HG02981 (cell line): ENCODE measurements at regions not wholly inside any gene's neighbourhood (a gene's known extent, or its start where the extent isn't known, plus 50 kb on each side); places are given as distances from the start of the nearest gene placed in this dataset.
"Not testable (repeated sequence)": the region's sequence is repeated elsewhere in the genome, so short reads cannot be mapped to it uniquely, and the experiment has no call there.

Source experiments
- ATAC-seq: cut with Tn5 transposase; IDR thresholded peaks from one replicate; pipeline ENCODE4 v1.9.1; 2021; ENCODE audit warnings: mild to moderate bottlenecking, moderate library complexity; ENCODE audit not compliant: unreplicated experiment

DNA sequence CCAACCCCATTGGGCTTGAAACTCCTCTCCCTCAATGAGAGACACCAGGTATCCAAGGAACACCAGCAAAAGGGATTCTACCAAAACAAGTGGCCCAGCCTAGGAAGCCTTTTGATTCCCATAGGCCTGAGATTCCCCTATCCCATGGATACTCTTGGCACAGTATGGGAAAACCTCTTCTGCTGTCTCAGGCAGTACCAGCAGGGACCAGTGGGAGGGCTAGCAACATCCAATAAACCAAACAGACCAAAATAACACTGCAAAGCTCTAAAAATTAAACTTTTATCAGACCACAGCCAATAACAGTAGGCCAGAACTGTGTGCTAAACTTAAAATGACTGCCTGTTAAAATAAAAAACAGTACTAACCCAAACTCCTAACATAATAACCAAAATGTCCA is 153.9 kb upstream of the CES5A start:
- ATAC-seq = no peak

DNA sequence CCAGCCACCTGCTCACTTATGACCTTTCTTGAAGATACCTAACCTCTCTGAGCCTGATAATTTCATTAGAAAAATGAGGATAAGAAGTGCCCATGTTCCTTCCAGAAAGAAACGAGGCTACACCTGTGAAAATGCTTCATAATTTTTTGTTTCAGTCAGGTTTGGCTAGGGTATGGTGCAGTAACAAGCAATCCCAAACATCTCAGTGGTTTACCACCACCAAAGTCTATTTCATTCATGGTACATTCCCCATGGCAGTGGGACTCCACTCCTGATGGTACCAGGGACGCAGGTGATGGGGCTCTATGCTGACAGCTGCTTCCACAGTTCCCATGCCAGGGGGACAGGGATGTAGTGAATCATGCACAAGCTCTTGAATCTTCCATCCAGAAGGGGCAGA is 147.6 kb upstream of the CES5A start:
- ATAC-seq = no peak

DNA sequence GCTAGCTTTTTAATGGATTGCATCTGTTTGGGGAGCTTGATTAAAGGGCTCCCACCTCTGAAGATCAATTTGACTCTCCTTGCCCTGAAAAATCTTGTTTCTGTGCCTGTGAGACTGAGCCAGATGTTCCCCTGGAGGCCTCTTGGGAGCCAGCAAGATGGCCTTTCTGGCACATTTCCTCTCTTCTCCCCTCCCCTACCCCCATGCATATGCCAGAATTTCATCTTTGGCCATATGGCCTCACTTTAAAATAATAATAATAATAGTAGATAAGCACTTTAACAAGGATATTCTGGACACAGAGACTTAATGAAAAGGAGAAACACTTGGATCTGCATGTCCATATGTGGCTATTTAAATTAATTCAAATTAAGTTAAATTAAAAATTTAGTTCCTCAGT is 144.1 kb upstream of the CES5A start:
- no peak for ATAC-seq

DNA sequence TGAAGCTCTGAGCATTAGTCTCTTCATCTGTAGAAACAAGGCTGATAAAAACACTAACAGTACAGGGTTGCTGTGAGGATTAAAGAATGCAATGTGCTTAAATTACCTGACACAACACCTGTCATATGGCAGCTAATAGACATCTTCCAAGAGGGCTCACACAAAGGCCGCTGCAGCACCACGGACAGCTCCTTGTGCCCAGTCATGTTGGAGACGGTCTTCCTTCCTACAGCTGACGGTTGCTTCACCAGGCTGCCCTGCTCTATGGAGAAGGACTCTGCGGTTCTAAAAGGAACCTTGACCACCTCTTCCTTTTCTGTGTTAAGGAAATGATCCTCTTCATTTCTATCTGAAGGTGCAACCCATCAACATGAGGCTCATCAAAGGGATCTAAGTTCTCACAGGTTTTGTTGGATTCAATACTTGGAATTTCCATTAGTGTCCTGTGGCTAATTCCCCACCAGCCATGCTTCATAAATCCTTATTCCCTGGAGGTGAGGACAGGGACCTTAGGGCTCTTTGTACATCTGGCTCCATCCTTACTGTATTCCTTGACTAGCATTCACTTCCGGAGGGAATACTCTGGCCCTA is 138.9 kb upstream of the CES5A start:
- no peak for ATAC-seq

DNA sequence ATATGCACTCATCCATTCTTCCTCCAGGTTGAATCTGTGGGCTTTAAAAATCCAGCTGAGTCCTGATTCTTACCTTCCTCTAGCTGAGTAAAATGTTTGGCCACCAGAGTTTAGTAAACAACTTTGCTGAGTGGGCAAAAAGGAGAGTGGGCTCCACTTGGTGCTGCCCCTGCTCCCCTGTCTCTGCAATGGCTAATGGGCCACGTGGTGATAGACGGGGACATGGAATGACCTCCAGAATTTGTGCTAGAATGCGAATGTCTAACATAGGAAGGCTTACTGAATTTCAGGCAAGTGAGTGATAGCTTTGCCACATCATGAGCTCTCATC is 137.3 kb upstream of the CES5A start:
- ATAC-seq = no peak

DNA sequence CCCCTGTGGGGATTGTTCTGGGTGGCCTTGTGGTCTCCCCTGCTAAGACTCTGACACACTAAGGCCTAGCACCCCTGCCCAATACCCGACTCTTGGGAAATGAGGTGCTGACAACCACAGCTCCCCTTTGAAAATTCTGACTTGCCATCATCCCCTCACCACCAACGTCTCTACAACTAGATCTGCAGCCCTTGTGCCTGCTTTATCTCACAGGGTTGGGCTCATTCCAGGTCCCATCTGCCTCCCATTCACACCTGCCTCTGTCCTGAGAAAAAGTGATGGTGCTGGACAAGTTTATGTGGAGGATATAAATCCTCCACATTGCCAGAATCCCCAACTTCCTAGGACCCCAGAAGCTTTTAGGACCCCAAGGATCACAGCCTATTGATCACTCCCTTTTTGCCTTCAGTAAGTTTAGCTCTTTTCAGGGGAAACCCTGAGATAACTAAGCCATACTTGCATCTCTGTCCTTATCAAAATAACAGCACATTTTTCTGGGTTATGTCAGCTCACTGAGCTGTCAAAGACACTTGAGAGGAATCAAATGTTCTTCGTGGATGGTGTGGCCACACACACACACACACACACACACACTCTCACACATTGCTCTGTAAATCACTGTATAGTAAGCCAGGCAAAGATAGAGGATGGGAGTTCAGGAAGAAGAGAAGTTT is 136.8 kb upstream of the CES5A start:
- ATAC-seq = no peak

DNA sequence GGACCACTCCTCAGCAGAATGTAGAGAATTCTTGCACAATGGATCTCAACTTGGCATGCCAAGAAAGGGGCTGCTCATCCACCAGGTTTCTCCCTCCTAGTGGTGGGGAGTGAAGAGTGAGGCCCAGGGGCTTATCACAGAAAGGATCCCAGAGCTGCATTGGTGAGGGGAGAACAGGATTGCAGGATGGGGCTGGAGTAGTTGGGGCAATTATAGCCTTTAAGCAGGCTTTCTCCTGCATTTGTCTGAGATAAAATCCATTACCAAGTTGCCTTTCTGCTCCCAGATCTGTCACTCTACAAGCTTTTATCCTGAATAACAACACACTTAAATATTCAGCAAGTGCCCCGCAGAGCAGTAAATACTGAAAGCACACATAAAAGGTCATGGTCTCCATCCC is 130.8 kb upstream of the CES5A start:
- no peak for ATAC-seq

DNA sequence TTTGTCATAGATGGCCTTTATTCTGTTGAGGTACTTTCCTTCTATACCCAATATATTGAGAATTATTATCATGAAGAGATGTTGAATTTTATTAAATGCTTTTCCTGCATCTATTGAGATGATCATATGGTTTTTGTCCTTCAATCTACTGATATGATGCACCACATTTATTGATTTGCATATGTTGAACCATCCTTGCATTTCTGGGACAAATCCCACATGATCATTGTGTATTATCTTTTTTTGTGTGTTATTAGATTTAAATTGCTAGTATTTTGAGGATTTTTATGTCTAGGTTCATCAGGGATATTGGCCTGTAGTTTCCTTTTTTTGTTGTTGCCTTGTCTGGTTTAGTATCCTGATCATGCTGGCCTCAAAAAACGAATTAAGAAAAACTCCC is 124.5 kb upstream of the CES5A start:
- no peak for ATAC-seq

DNA sequence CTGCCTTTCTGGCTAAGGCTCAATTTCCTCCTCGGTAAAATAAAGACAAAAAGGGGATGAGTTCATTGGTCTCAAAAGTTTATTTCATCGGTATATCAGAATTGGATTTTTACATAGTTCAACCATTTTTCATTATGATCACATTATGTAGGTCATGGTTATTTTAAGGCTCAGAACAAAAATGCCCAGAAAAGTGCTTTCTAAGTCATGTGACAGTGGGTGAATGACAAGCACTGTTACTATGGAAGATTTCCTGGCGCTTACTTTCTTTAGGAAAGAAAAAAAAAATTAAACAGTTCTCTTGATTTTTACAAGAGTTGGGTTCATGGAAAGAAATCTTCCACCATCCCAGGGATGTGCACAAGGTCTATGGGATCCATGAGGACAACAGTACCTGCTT is 117.9 kb upstream of the CES5A start:
- ATAC-seq = no peak

DNA sequence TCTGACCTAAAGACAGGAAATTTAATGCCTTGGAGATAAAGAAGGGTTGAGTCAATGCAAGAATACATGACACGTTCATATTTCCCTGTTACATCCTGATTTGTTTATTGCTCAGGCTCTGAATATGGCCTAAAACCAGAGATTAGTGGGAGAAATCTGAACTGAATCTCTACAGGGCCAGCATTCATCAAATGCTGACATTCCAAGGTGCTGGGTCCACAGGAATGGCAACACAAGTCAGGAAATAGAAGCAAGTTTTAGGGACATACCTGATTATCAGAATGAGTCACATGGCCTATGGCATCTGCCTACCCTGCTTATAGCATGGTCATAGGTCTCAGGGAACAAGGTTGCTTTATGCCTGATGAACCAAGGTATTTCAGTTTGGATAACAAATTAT is 117.4 kb upstream of the CES5A start:
- no peak for ATAC-seq

DNA sequence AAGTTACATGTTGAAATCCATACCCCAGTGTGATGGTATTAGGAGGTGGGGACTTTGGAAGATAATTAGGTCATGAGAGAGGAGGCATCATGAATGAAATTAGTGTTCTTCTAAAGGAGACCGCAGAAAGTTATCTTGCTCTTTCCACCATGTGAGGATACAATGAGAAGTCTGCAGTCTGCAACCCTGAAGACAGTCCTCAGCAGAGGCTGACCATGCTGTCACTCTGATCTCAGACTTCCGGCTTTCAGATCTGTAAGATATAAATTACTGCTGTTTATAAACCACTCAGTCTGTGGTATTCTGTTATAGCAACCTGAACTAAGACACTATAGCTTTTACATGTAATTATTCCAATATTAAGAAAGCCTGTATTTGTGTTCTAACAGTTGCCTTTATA is 116.7 kb upstream of the CES5A start:
- no peak for ATAC-seq

DNA sequence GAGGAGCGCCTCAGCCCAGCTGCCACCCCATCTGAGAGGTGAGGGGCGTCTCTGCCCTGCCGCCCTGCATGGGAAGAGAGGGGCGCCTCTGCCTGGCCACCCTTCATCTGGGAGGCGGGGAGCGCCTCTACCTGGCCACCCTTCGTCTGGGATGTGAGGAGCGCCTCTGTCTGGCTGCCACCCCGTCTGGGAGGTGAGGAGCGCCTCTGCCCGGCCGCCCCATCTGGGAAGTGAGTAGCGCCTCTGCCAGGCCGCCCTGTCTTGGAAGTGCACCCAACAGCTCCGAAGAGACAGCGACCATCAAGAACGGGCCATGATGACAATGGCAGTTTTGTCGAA is 114.4 kb upstream of the CES5A start:
- no peak for ATAC-seq

DNA sequence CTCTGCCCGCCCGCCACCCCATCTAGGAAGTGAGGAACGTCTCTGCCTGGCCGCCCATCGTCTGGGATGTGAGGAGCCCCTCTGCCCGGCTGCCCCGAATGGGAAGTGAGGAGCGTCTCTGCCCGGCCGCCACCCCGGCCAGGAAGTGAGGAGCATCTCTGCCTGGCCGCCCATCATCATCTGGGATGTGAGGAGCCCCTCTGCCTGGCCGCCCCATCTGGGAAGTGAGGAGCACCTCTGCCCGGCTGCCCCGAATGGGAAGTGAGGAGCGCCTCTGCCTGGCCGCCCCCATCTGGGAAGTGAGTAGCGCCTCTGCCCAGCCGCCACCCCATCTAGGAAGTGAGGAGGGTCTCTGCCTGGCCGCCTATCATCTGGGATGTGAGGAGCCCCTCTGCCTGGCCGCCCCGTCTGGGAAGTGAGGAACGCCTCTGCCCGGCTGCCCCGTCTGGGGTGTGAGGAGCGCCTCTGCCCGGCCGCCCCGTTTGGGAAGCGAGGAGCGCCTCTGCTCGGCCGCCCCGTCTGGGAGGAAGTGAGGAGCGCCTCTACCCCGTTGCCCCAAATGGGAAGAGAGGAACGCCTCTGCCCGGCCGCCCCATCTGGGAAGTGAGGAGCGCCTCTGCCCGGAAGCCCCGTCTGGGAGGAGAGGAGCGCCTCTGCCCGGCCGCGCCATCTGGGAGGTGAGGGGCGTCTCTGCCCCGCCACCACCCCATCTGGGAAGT is 113.8 kb upstream of the CES5A start:
- not testable (repeated sequence) for ATAC-seq

DNA sequence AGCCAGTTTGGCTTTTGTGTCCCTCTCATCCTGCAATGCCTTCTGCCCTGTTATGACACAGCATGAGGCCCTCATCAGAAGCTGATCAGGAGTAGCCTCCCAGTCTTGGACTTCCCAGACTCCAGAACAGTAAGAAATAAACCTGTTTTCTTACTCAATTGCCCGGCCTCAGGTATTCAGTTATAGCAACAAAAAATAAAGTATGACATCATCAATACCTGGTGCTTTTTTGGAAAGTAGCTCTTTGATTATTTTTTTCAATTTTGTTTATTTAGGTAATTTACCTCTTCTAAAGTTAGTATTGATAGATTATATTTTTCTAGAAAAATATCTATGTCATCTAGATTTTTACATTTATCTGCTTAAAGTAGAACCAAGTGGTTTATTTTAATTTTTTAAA is 112.8 kb upstream of the CES5A start:
- ATAC-seq = no peak

DNA sequence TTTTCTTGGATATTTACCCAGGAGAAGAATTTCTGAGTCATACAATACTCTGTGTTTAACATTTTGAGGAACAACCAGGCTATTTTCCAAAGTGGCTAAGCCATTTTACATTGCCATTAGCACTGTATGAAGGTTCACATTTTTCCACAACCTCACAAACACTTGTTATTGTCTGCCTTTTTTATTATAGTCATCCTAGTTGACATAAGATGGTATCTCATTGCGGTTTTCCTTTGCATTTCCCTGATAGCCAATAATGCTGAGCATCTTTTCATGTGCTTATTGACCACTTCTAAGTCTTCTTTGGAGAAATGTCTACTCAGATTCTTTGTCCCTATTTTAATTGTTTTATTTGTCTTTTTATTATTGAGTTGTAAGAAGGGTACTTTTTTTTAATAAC is 107.4 kb upstream of the CES5A start:
- ATAC-seq = no peak

DNA sequence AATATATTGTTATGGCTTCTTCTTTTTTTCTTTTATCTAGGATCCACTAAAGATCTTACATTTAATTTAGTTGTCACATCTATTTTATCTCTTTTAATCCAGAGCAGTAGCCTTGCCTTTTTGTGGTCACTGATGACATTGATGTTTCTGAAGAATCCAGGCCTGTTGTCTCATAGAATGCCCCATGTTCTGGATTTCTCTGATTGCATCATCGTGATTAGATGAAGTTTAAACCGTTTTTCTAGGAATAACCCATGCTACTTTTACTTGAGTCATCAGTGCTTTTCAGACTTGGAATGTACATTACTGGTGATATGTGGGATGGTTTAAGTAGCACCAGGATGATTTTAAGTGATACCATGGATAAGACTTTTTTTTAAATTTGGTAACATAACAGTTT is 106.4 kb upstream of the CES5A start:
- no peak for ATAC-seq

DNA sequence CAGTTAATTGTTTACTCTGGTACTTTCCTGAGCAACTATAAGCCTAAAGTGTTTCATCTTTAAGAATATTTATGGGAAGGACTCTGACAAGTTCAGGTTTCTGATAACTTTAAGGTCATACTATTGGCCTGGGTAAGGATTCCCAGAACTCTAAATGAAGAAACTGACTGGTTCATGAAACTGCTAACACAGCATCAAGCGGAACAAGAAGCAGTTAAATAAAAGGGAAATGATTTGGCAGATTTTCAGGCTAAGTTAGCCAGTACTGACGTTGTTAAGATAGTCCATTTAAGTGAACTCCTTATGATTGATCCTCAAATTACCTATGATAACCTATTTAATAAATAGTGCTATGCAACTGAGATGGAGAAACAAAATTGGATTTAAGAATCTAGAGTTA is 101.6 kb upstream of the CES5A start:
- ATAC-seq = no peak

DNA sequence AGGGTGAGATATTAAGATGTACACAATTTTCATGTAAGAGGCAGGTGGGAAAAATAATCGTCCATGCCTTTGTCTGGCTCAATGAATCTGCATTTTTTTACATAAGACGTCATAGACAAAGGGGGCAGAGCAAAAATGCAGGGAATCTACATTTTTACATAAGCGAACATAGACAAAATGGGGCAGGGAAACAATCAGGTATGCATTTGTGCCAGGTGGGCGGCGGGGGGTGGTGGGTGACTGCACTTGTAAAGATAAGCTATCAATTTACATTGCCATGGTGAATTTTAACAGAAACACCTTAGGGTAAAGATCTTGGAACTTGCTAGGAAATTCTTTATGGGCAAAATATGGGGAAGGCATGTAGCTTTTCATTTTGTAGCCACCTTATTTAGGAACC is 96.3 kb upstream of the CES5A start:
- ATAC-seq = no peak

DNA sequence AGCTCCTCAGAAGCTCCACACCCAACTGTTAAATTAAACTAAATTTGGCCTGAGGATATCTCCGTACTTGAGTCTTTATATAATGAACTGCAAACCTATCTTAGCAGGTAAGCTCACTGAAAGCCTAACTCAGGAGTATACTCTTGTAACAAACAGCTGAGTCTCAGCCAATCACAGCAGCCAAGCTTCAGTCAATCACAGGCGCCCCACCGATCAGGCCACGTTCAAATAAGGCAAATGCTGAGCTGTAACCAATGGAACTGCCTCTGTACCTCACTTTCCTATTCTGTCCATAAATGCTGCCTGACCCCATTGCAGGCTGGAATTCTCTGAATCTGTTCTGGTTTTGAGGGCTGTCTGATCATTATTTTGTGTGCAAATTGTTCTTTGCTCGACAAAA is 93.0 kb upstream of the CES5A start:
- no peak for ATAC-seq

DNA sequence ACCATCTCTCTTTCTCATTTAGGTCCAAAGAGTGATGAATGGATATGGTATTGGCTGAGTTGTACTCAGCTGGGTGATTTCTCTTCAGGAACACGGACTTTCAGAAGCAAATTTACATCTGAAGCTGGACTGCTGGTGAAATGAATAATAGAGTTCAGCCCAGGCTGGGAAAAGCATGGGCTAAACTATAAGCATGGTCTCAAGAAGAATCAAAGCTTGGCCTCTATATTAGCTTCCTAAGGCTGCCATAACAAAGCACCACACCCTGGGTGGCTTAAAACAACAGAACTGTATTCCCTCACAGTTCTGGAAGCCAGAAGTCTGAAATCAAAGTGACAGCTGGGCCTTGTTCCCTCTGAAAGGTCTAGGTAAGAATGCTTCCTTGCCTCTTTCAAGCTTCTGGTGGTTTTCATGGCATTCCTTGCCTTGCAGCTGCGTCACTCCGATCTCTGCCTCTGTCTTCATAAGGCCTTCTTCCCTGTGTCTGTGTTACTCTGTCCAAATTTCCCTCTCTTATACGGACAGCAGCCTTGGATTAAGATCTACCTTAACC is 89.8 kb upstream of the CES5A start:
- ATAC-seq = no peak

DNA sequence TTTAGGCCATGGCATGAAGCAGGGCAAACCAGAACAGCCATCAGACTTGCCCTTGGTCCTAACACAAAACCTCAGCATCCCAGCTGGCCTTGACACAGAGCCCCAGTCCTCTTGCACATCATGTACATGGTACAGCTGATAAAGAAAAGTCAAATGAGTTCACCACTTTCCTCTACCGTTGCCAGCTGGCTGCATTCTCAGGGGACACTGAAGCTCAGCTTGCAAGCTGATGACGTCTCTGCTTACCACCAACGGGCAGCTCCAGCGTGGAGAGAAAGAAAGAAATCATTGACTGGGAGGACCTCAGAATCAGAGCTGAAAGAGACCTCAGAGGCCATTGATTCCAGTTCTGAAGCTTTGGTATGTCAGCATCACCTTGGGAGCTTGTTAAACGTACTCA is 80.7 kb upstream of the CES5A start:
- ATAC-seq = no peak

DNA sequence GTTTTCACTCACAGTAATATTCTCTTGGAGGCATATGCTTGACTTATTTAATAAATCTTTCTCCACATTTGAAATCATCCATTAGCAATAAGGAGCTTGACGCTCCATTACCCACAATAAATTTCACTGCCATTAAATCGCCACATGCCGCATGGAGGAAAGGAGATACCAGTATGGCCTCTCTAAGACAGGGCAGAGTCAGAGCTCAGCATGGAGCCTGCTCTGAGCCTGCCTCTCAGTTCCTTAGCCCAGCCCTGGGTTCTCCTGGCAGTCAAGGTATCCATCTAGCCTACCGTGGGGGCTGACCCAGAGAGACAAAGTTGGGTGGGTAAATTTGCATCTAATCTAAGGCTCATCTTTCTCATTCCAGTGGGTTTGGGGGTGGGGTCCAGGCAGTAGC is 80.3 kb upstream of the CES5A start:
- no peak for ATAC-seq

DNA sequence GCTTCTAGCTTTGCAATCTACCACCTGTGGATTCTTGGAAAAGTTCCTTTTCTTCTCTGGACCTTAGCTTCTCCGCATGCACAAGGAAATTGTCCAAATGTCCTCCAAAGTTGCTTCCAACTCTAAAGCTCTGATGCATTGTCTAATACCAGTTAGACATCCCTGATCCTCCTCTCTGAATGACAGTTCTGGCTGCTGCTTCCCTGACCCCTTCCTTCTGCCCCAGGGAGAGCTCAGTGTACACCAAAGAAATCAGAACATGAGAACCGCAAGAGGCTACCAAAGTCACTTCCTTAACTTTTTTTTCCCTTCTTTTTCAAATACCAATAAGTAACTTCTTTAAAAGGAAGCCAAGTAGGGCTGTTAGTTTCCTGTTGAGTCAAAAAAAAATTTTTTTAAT is 79.7 kb upstream of the CES5A start:
- no peak for ATAC-seq
